ENCODE measurements at regions not wholly inside any gene's neighbourhood (a gene's known extent, or its start where the extent isn't known, plus 50 kb on each side); places are given as distances from the start of the nearest gene placed in this dataset.

GRCh38 chr13:103275081-103275480, 208.9 kb upstream of the SLC10A2 start:
- Histone ChIP-seq H3K9me3 (ENCODE audit: control insufficient read depth in 1 of 2, low read length in 2 of 2) (no peaks in the 10 kb centered on the region), H3K4me3 (ENCODE audit: low read depth in 1 of 2, low read length in 2 of 2) (no peak overlapping the region), H3K4me1 (ENCODE audit: control insufficient read depth in 1 of 2, insufficient read depth in 2 of 2, low read length in 2 of 2) (no peaks in the 10 kb centered on the region), H3K27ac (ENCODE audit: low read length) (no peak overlapping the region), H3K36me3 (ENCODE audit: control insufficient read depth in 1 of 2, insufficient read depth in 2 of 2, low read length in 2 of 2) (no peaks in the 10 kb centered on the region), H3K27me3 (ENCODE audit: low read depth, low read length) (no peaks in the 10 kb centered on the region)

GRCh38 chr13:103273825-103274224, 207.6 kb upstream of the SLC10A2 start:
- no peaks in the 10 kb centered on the region for H3K36me3 ChIP-seq (ENCODE audit: control insufficient read depth in 1 of 2, insufficient read depth in 2 of 2, low read length in 2 of 2)
- H3K9me3 ChIP-seq (ENCODE audit: control insufficient read depth in 1 of 2, low read length in 2 of 2): no peaks in the 10 kb centered on the region
- no peaks in the 10 kb centered on the region for H3K4me1 ChIP-seq (ENCODE audit: control insufficient read depth in 1 of 2, insufficient read depth in 2 of 2, low read length in 2 of 2)
- no peak overlapping the region for H3K27ac ChIP-seq (ENCODE audit: low read length)
- no peak overlapping the region for H3K4me3 ChIP-seq (ENCODE audit: low read depth in 1 of 2, low read length in 2 of 2)
- no peaks in the 10 kb centered on the region for H3K27me3 ChIP-seq (ENCODE audit: low read depth, low read length)

DNA sequence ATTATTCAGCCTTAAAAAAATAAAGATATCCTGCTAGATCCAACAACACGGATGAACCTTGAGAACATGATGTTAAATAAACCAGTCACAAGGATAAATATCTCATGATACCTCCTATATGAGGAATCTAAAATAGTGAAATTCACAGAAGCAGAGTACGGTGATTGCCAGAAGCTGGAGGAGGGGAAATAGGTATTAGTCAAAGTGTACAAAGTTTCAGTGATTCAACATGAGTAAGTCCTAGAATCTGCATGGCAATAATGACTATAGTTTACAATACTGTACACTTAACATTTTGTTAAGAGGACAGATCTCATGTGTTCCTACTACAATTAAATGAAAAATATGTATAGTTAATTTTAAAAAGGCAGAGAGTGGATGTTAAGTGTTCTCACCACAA, 206.6 kb upstream of the SLC10A2 start:
- H3K27me3 ChIP-seq (ENCODE audit: low read depth, low read length): no peaks in the 10 kb centered on the region
- no peak overlapping the region for H3K4me3 ChIP-seq (ENCODE audit: low read depth in 1 of 2, low read length in 2 of 2)
- H3K4me1 ChIP-seq (ENCODE audit: control insufficient read depth in 1 of 2, insufficient read depth in 2 of 2, low read length in 2 of 2): no peaks in the 10 kb centered on the region
- no peaks in the 10 kb centered on the region for H3K9me3 ChIP-seq (ENCODE audit: control insufficient read depth in 1 of 2, low read length in 2 of 2)
- no peak overlapping the region for H3K27ac ChIP-seq (ENCODE audit: low read length)
- no peaks in the 10 kb centered on the region for H3K36me3 ChIP-seq (ENCODE audit: control insufficient read depth in 1 of 2, insufficient read depth in 2 of 2, low read length in 2 of 2)

GRCh38 chr13:103263448-103263847, 197.2 kb upstream of the SLC10A2 start:
- no peaks in the 10 kb centered on the region for H3K4me1 ChIP-seq (ENCODE audit: control insufficient read depth in 1 of 2, insufficient read depth in 2 of 2, low read length in 2 of 2)
- no peaks in the 10 kb centered on the region for H3K27me3 ChIP-seq (ENCODE audit: low read depth, low read length)
- H3K9me3 ChIP-seq (ENCODE audit: control insufficient read depth in 1 of 2, low read length in 2 of 2): peaks cover 0 to 9% of the 10 kb centered on the region in 2 donors
- no peaks in the 10 kb centered on the region for H3K36me3 ChIP-seq (ENCODE audit: control insufficient read depth in 1 of 2, insufficient read depth in 2 of 2, low read length in 2 of 2)
- H3K4me3 ChIP-seq (ENCODE audit: low read depth in 1 of 2, low read length in 2 of 2): no peak overlapping the region
- H3K27ac ChIP-seq (ENCODE audit: low read length): no peak overlapping the region

DNA sequence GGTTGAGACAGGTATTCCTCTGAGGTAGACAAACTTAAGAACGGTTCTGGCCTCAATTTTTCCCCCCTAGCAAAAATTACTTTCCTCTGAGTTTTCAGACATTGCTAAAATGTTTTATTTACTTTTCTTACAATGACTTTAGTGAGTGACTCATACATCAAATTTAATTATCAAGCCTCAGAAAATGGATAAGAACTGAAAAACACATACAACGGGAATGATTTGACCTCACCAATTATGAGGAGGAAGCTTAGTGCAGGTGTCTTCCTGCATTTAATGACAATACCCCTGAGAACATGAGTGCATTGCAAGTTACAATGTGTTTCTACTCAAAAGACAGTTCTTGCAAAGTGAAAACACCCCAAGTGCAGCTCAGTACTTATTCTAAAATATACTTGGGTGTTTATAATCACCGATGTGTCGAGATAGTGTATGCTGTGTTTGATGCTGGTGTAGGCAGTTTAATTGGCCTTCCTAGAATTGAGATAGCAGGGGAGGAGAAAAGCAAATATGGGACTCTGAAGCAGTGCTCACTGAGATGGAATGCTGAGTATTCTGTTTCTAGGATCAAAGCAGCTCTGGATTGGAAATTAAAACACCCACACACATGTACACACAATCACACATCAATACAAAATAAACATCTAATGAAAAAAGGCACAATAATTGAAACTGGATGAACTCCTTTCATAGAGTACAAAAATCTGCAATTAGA, 189.5 kb upstream of the SLC10A2 start:
- no peak overlapping the region for H3K27ac ChIP-seq (ENCODE audit: low read length)
- no peaks in the 10 kb centered on the region for H3K27me3 ChIP-seq (ENCODE audit: low read depth, low read length)
- no peaks in the 10 kb centered on the region for H3K4me1 ChIP-seq (ENCODE audit: control insufficient read depth in 1 of 2, insufficient read depth in 2 of 2, low read length in 2 of 2)
- H3K9me3 ChIP-seq (ENCODE audit: control insufficient read depth in 1 of 2, low read length in 2 of 2): peaks cover 0 to 11% of the 10 kb centered on the region in 2 donors
- H3K36me3 ChIP-seq (ENCODE audit: control insufficient read depth in 1 of 2, insufficient read depth in 2 of 2, low read length in 2 of 2): no peaks in the 10 kb centered on the region
- no peak overlapping the region for H3K4me3 ChIP-seq (ENCODE audit: low read depth in 1 of 2, low read length in 2 of 2)

GRCh38 chr13:103250071-103250470, 183.9 kb upstream of the SLC10A2 start:
- no peaks in the 10 kb centered on the region for H3K4me1 ChIP-seq (ENCODE audit: control insufficient read depth in 1 of 2, insufficient read depth in 2 of 2, low read length in 2 of 2)
- no peak overlapping the region for H3K4me3 ChIP-seq (ENCODE audit: low read depth in 1 of 2, low read length in 2 of 2)
- no peaks in the 10 kb centered on the region for H3K36me3 ChIP-seq (ENCODE audit: control insufficient read depth in 1 of 2, insufficient read depth in 2 of 2, low read length in 2 of 2)
- no peaks in the 10 kb centered on the region for H3K27me3 ChIP-seq (ENCODE audit: low read depth, low read length)
- H3K9me3 ChIP-seq (ENCODE audit: control insufficient read depth in 1 of 2, low read length in 2 of 2): peaks cover 0 to 11% of the 10 kb centered on the region in 2 donors
- no peak overlapping the region for H3K27ac ChIP-seq (ENCODE audit: low read length)

DNA sequence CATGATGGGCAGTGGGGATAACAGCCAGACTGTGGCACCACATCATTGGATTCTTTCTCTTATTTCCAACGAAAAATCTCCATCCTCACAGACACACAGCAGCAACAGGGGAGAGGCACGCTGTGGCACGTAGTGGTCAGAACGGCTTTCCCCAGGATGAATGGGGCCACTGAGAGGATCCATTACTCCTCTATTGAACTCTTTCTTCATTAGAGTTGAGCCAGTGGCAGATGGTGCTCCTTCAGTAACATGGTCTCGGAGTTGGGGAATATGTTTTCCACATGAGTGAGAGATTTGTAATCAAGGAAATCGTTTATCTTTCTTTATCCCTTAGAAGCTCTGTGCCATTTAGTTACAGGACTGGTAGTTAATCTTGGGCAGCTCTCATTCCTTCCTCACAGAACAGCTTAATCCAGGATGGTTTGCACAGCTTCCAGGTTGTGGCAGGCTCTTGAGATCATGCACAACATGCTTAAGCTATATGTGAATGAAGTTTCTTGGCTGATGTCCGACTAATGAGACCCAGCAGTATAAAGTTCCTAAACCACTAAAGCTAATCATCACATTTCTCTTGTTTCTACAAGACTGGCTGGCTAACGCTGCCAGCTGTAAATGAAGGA, 180.5 kb upstream of the SLC10A2 start:
- Histone ChIP-seq H3K36me3 (ENCODE audit: control insufficient read depth in 1 of 2, insufficient read depth in 2 of 2, low read length in 2 of 2) (no peaks in the 10 kb centered on the region), H3K27me3 (ENCODE audit: low read depth, low read length) (no peaks in the 10 kb centered on the region), H3K9me3 (ENCODE audit: control insufficient read depth in 1 of 2, low read length in 2 of 2) (peaks cover 0 to 3% of the 10 kb centered on the region in 2 donors), H3K4me3 (ENCODE audit: low read depth in 1 of 2, low read length in 2 of 2) (no peak overlapping the region), H3K27ac (ENCODE audit: low read length) (no peak overlapping the region), H3K4me1 (ENCODE audit: control insufficient read depth in 1 of 2, insufficient read depth in 2 of 2, low read length in 2 of 2) (no peaks in the 10 kb centered on the region)

DNA sequence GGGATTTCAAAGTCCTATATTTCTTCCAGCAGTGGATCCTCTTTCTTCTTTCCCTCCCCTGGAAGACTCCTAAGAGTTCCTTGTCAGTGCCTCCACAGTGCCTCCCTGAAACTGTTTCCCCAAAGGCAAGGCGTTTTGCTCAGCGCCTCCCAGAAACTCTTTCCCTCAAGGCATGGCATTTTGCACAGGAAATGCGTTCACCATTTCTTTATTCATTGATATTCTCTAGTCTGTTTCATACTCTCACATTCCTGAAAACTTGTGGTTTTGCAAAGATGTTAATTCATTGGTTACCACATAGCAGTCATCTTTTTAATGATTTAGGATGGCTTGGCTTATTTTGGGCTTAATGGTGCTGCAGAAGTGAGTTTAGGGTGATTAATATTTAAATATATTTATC, 177.3 kb upstream of the SLC10A2 start:
- Histone ChIP-seq H3K9me3 (ENCODE audit: control insufficient read depth in 1 of 2, low read length in 2 of 2) (no peaks in the 10 kb centered on the region), H3K4me3 (ENCODE audit: low read depth in 1 of 2, low read length in 2 of 2) (no peak overlapping the region), H3K27ac (ENCODE audit: low read length) (no peak overlapping the region), H3K27me3 (ENCODE audit: low read depth, low read length) (no peaks in the 10 kb centered on the region), H3K36me3 (ENCODE audit: control insufficient read depth in 1 of 2, insufficient read depth in 2 of 2, low read length in 2 of 2) (no peaks in the 10 kb centered on the region), H3K4me1 (ENCODE audit: control insufficient read depth in 1 of 2, insufficient read depth in 2 of 2, low read length in 2 of 2) (no peaks in the 10 kb centered on the region)

DNA sequence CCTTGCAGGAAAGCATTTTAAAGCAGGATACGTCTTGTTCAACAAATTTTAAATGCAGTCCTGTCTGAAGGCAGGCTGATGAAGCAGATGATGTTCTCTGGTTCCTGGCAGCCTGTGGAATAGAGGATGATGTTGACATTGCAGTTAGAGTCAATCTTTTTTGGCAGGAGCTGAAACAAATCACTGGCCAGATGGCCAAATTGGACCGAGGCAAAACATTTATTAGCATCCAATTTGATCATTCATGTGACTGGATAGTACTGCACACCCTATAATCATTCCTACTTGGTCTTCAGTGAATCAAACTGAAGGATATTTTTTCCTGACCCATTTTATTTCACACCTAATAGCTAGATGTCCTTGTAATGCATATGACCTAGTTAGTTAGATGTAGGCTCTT, 172.2 kb upstream of the SLC10A2 start:
- H3K9me3 ChIP-seq (ENCODE audit: control insufficient read depth in 1 of 2, low read length in 2 of 2): no peaks in the 10 kb centered on the region
- no peak overlapping the region for H3K27ac ChIP-seq (ENCODE audit: low read length)
- no peak overlapping the region for H3K4me3 ChIP-seq (ENCODE audit: low read depth in 1 of 2, low read length in 2 of 2)
- H3K27me3 ChIP-seq (ENCODE audit: low read depth, low read length): no peaks in the 10 kb centered on the region
- no peaks in the 10 kb centered on the region for H3K4me1 ChIP-seq (ENCODE audit: control insufficient read depth in 1 of 2, insufficient read depth in 2 of 2, low read length in 2 of 2)
- no peaks in the 10 kb centered on the region for H3K36me3 ChIP-seq (ENCODE audit: control insufficient read depth in 1 of 2, insufficient read depth in 2 of 2, low read length in 2 of 2)

- Histone ChIP-seq H3K4me3 (ENCODE audit: low read depth in 1 of 2, low read length in 2 of 2) (no peak overlapping the region), H3K4me1 (ENCODE audit: control insufficient read depth in 1 of 2, insufficient read depth in 2 of 2, low read length in 2 of 2) (no peaks in the 10 kb centered on the region), H3K27ac (ENCODE audit: low read length) (no peak overlapping the region), H3K27me3 (ENCODE audit: low read depth, low read length) (no peaks in the 10 kb centered on the region), H3K9me3 (ENCODE audit: control insufficient read depth in 1 of 2, low read length in 2 of 2) (peaks cover 0 to 3% of the 10 kb centered on the region in 2 donors), H3K36me3 (ENCODE audit: control insufficient read depth in 1 of 2, insufficient read depth in 2 of 2, low read length in 2 of 2) (no peaks in the 10 kb centered on the region)
These were observed 170.0 kb upstream of the SLC10A2 start for GRCh38 chr13:103236213-103236612.

- Histone ChIP-seq H3K27me3 (ENCODE audit: low read depth, low read length) (no peaks in the 10 kb centered on the region), H3K4me3 (ENCODE audit: low read depth in 1 of 2, low read length in 2 of 2) (no peak overlapping the region), H3K36me3 (ENCODE audit: control insufficient read depth in 1 of 2, insufficient read depth in 2 of 2, low read length in 2 of 2) (no peaks in the 10 kb centered on the region), H3K27ac (ENCODE audit: low read length) (no peak overlapping the region), H3K4me1 (ENCODE audit: control insufficient read depth in 1 of 2, insufficient read depth in 2 of 2, low read length in 2 of 2) (no peaks in the 10 kb centered on the region), H3K9me3 (ENCODE audit: control insufficient read depth in 1 of 2, low read length in 2 of 2) (peaks cover 0 to 3% of the 10 kb centered on the region in 2 donors)
These were observed 163.5 kb upstream of the SLC10A2 start for GRCh38 chr13:103229674-103230073.

DNA sequence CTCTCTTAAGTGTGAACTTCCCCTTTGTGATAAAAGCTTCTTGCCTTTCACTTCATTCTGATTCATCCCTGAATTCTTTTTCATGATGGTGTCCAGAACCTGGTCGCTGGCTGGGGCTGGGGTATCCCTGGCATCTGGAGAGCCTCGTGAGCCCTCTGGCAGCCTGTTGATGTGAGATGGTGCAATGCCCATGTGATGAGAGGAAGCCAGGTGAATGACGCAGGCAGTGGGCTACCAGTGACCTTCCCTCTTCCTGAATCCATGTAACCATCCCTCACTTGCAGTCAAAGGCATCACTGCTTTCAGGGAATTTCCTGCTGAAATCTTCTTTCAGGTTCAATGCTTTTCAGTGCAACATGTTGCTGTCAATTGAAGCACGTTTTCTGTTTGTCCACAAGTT, 158.6 kb upstream of the SLC10A2 start:
- Histone ChIP-seq H3K36me3 (ENCODE audit: control insufficient read depth in 1 of 2, insufficient read depth in 2 of 2, low read length in 2 of 2) (no peaks in the 10 kb centered on the region), H3K4me3 (ENCODE audit: low read depth in 1 of 2, low read length in 2 of 2) (no peak overlapping the region), H3K27me3 (ENCODE audit: low read depth, low read length) (no peaks in the 10 kb centered on the region), H3K27ac (ENCODE audit: low read length) (no peak overlapping the region), H3K9me3 (ENCODE audit: control insufficient read depth in 1 of 2, low read length in 2 of 2) (no peaks in the 10 kb centered on the region), H3K4me1 (ENCODE audit: control insufficient read depth in 1 of 2, insufficient read depth in 2 of 2, low read length in 2 of 2) (no peaks in the 10 kb centered on the region)
